GM20431 (cell line): ENCODE measurements at regions not wholly inside any gene's neighbourhood (a gene's known extent, or its start where the extent isn't known, plus 50 kb on each side); places are given as distances from the start of the nearest gene placed in this dataset.

Experiments used
- in situ Hi-C: fragments of 300-500 bp; cut with MseI, MboI; formaldehyde crosslinking; loops from one replicate; pipeline ENCODE4 v1.15.0; 2020; ENCODE audit warnings: low sequenced_read_pairs; ENCODE audit not compliant: unreplicated experiment

DNA sequence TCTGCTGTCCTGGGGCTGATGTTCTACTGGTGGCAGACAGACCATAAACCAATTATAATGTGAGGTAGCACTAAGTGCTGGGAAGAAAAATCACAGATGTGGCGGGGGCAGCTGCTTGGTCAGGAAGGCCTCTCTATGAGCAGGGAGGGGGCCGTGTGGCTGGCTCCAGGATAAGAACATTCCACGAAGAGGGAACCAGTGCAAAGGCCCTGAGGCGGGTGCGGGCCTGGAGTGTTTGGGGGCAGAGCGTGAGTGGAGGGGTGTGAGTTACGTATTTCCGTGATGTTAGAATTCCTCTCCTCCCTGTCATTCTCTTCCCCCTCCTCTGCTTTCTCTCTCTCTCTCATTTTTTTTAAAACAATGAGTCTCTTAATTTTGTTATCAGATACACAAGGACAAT, 67.2 kb downstream of the CEBPB start:
- in situ Hi-C loops, result no loop called here

DNA sequence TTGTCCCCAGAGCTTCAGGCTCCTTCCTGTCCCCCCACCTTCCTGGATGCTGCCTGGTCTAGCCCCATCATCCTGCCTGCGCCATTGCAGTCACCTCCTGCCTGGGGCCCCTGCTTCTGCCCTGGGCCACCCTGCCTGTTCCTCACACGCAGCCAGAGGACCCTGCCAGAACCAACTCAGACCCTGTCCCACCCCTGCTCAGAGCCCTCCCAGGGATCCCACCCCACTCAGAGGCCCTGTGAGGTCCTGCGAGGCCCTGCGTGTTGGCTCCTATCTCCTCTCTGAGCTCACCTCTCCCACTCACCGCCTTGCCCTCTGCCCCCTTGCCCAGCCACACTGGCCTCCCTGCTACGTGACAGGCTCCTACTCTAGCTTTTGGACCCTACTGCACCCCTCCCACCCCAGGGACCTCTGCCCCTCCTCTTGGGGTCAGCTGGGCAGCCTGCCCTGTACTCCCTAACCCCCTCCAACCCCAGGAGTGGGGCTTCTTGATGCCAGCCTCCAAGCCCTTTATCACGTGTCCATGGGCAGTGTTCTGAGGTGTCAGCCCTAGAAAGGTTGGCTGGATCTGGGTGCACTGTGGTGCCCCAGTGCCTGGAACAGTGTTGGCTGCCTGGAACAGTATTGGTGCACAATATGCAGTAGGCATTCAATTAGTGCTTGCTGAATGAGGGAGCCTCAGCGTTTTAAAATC, 68.3 kb downstream of the CEBPB start:
- in situ Hi-C loops, result no loop called here

DNA sequence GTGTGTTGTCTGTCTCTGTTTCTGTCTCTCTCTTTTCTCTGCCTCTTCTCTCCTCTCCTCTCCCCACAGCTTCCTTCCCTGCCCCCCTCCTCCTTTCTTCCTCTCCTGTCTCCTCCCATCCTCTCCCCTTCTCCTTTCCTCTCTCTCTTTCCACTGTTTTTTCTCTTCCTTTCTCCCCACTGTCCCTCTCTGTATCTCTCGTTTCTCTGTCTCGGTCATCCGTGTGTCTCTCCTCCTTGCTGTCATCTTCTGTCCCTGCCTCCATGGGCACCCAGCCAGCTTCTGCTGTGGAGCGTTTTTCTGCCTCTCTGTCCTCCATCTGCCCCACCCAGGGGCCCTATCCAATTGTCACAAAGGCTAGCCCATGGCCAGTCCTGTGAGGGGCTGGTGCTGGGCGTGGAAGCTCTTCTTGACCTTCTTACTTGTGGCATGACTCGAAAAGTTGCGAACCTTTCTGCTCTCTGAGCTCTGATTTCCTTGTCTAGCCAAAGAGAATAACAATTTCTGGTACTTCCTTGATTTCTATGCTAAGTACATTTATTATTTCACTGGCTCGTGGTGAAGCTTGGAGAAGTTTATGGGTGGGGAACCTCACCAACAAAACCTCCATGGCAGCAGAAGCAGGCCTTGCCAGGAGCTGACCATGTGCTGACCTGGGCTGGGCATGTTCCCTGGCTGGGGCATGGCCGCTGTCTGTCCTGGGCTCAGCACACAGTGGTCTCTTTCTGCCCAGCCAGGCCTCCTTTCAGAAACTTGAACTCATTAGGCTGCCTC, 69.3 kb downstream of the CEBPB start:
- in situ Hi-C loops, result no loop called here

DNA sequence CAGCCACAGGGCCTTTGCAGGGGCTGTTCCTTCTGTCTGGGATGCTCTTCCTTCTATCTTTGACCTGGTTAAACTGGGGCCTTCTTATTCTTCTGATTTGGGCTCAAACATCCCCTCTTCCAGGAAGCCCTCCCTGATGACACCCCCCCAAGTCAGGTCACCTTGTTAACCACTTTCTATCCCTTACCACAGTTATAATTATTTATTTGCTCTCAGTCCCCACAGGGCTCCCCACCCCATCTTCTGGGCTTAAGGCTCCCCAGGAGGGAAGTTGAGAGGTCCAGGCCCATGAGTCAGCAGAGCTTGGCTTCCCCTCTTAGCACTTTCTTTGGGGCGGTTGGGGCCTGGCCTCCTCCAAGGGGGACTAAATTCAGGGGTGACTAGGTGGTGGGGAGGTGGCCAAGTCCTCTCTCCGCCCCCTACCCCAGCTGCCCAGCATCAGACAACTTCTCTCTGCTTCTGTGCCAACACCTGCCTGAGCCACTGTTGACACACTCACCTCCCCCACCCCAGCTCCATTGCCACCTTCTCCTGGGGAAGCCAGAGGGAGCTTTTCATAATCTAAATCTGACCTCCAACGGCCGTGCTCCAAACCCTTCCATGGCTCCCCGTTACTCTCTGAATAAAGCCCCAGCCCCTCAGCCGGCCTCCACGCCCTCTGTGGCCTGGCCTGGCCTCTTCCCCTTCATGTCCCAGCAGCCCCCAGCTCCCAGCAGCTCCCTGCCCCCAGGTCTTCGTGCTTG, 70.0 kb downstream of the CEBPB start:
- in situ Hi-C loops, result no loop called here

DNA sequence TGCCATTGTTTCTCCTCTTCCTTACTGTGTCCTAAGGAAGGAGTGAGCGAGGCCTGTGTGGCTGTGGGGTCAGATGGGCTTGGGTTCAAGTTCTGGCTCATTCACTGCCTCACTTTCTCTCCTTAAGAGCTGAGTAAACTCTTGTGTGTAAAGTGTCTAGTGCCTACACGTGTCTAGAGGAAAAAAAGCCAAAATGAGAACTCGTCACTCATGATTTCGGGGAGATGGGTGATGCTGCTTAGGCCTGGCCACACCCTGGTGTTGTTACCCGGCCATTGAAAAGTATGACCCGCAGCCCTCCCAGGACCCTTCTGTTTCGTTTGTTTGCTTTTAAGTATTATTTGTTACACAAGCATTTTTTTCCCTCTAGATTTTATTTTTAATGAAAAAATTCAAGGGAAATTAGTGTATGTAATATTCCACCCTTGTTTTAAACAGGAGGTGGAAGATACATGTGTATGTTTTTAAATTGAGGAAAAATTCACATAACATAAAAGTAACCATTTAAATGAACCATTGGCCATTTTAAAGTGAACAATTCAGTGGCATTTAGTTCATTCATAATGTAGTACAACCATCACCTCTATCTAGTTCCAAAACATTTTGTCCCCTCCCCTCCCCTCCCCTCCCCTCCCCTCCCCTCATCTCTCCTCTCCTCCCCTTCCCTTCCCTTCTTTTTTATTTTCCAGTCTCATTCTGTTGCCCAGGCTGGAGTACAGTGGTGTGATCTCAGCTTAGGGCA, 71.0 kb downstream of the CEBPB start:
- in situ Hi-C loops, result no loop called here

DNA sequence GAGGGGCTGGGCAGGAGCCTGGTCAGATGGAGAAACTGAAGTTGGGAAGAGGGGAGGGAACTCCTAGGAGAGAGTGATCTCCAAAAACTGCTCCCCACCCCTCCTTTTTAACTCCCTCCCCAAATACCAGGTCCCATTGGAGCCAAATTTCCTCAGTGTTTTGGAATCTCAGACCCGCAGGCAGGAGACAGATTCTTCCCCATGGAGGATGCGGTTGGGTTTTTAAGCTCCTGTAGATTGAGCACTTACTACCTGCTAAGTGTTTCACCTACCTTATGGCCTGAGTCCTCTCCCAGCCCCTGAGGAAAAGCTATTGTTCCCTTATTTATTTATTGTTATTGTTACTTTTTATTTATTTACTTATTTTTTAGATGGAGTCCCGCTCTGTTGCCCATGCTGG, 73.2 kb downstream of the CEBPB start:
- in situ Hi-C loops, result no loop called here

DNA sequence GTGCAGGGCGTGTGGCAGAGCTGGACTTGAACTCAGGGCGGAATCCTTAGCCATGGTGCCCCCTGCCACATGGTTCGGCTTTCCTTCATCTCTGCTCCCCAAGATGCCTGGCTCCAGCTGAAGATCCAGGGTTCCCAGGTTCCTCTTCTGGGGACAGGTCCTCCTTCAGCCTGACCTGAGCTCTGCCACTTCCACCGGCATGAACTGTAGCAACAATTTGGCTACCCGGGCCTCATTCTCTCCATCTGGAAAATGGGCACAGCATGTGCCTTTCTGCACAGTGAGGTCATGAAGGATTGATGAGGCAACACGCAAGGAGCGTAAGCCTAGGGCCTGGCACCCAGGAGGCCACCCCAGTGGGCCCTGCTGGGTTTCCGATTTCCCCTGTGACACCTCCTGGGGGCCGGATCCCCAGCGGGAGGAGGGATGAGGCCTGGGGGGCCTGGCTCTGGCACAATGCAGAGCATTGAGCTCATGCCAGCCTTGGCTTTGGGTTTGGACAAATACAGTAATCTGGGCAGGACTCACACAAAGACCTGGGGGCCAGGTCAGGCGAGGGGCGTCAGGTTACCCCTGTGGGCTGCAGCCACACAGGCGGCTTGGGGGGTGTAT, 74.0 kb downstream of the CEBPB start:
- in situ Hi-C loops, result no loop called here

DNA sequence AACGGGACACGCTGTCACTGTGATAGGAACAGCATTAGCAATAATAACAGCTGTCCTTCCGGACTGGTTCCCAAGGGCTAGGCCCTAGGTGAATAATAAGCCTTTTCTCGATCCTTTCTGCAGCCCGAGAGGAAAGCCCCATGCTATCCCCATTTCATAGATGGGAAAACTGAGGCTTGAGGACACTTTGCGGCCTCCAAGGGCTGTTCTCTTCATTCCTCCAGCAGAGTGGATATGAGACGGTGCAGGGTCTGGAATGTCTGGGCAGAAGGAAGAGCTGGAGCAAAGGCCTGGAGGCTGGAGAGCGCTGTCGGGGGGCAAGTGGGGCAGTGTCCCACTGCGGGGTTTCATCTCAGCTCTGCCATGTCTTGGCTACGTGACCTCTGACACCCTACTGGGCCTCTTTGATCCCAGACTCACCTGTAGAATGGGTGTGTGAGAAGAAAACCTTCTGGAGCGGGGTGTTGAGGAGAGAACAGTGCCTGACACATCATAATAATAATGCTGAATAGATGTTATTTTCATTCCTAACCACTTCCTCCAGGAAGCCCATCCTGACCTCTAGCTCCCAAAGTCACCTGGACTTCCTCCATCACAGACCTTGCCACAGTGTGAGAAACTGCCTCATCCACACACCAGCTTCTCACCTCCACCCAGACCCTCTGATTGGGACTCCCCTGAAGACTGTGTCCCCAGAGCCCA, 74.8 kb downstream of the CEBPB start:
- in situ Hi-C loops, result no loop called here

DNA sequence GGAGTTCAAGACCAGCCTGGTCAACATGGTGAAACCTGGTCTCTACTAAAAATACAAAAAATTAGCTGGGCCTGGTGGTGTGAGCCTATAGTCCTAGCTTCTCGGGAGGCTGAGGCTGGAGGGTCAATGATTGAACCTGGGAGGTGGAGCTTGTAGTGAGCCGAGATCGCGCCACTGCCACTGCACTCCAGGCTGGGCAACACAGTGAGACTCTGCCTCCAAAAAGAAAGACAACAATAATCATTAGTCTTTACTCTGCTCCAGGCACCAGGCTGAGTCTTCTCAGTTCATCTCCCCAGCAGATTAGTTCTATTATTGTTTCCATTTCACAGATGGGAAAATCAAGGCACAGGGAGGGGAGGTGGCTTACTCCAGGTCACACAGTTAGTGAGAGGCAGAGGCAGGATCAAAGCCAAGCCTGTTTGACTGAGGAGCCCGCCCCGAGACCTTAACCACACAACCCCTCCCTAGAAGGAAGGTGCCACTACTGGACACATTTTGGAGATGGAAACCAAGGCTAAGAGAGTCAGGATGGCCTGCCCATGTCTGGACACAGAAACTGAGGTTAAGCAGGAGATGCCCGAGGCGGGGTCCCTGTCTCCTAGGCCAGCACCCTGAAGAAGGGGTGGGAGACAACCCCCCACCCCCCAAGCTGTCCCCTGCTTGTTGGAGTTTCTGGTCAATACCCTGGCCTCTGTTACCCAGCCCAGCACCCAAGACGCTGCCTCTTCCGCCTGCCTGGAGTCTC, 75.8 kb downstream of the CEBPB start:
- in situ Hi-C loops, result no loop called here

DNA sequence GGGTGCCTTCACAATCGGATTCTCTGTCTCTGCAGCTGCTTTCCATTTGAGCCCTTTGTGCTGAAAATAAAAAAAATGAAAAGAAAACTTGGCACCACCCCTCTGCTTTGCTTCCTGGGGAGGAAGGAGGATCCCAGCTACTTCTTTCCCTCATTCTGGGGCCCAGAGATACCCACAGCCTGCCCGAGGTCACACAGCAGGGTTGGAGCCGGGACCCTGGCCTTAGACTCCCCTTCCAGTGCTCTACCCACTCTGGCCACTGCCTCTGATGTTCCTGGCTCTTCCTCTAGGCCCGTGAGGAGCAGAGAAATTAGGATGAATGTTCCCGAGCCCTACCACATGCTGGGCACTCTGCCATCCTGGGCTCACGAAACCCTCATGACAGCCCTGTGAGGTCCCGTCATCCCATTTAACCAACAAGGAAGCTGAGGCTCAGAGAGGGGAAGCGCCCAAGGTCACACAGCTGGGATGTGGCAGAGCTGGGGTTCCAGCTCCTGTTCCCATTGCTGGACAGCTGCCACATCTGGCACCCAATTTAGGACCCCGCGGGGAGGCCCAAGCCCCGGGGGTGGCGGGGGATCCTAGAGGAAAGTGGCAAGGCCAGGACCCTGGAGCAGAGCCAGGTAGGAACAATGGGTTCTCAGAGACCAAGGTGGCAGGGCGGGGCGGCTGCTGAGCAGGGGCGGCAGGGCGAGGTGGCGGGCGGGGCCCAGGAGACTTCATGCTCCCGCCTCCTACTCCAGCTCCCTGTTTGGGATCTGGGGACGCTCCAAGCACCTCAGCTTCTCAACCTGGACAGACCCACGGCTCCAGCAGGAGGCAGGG, 76.6 kb downstream of the CEBPB start:
- in situ Hi-C loops, result no loop called here

DNA sequence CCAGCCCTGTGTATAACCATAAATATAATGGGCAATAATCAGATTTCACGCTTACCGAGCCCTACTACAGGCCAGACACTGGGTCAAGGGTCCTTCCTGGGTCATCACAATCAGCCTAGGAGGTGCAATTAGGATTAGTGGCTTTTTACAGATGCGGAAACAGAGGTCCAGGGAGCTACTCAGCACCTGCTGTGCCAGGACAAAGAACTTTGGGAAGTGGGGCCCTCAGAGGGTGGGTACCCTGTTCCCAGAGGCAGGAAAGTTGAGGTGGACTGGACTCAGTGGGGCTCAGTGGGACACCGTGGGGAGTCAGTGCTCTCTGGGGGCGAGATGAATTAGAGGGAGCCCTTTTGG, 77.2 kb downstream of the CEBPB start:
- in situ Hi-C loops, result no loop called here

DNA sequence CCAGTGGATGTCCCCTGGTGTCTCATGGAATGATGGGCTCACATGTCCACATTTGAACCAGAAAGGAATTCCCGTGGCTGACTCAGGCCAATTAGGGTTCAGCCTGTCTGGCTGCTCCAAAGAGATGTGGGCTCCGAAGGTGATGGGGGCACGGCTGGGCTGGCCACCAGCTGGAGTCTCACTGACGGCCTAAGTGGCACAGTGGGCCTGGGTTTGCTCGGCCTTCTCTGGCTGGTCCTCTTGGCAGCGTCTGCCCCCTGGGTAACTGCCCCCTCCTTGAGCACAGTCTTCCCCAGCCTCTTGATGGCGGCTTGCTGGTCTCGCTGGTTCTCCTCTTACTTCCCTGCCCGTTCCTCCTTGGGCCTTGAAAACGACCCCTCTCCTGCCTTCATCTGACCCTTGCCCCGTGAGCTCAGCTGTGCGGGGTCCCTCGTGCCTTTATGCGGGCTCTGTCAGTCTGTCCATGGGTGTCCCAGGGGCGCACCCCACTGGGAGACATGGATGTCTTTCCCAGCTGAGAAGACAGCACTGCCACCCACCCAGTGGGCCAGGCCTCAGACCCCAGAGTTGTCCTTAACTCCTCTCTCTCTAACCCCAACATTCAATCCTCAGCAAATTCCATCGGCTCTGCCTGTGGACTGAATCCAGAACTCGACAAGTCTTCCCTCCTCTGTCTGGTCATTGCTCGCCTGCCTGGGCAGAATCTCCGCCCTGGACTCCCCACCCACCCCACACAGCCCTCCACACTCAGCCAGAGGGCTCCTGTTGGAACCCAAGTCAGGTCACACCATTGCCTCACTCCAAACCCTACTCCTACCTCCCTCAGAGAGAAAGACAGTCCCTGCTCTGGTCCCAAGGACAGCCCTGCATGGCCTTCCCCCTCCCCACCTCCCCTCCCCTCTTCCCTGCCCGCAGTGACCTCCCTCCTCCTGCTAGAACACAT, 78.7 kb downstream of the CEBPB start:
- in situ Hi-C loops, result no loop called here

DNA sequence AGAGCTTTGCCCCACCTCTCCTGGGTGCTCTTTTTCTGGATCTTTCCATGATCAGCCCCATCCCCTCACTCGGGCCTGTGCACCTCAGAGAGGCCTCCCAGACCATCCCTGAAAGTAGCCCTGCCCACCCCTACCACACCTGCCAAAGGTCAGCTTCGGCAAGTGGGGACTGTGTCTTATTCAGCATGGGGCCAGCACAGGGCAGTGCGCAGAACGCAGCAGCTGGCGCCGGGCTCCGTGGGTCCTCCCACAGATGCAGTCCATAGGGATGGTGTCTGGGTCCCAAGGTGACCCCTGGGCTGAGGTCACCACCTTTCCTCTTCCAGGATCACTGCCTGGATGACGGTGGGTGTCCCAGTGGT, 79.4 kb downstream of the CEBPB start:
- in situ Hi-C loops, result no loop called here

DNA sequence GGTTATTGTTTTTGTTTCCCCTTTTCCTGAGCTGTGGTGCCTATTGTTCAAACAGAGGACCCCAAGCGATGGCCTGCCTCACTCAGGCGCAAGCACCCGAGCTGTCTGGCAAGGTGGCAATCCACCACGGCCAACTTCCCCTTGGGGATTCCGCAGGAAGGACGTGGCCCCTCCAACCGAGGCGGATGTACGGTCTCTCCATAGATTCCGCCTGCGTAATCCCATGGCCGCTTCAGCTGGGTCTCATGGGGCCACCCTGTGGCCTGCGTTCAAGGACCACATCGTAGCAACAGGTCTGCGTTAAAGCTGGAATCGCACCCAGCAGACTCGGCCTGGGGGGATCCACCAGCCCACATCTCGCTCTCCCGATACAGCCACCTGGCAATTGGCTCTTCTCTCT, 79.9 kb downstream of the CEBPB start:
- in situ Hi-C loops, result no loop called here

DNA sequence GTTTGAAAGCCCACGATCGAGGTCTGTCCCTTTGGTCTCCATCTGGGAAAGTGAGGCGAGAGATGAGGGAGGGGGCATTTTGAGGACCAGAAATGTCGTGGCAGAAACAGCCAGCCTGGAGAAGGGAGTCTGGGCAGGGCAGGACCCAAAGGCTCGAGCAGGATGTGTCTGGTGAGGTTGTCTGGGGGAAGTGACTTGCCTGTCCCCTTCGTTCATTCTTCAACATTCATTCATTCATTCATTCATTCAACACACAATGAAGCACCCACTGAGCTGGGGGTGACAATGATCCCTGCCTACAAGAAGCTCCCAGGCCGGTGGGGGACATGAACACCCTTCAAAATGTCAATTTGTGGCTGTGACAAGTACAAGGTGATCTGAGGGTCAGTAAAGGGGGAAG, 80.5 kb downstream of the CEBPB start:
- in situ Hi-C loops, result no loop called here

DNA sequence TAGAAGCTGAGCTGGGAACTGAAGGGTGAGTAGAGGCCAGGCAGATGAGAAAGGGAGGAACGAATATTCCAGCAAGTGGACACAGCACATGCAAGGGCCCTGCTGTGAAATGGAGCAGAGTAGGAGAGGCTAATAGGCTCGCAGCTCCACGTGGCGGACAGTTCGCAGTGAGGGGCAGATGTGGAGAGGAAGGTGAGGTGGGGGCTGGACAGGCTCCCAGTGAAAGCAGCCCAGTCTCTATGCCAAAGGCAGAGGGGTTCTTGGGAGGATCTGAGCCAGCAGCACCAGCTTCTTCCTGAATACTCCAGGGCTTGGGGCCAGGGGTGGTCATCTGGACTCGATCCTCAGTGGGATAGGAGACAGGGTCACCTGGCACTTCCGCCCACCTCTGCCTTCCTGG, 81.0 kb downstream of the CEBPB start:
- in situ Hi-C loops, result no loop called here
